ENCODE measurements at regions not wholly inside any gene's neighbourhood (a gene's known extent, or its start where the extent isn't known, plus 50 kb on each side); places are given as distances from the start of the nearest gene placed in this dataset.

DNA sequence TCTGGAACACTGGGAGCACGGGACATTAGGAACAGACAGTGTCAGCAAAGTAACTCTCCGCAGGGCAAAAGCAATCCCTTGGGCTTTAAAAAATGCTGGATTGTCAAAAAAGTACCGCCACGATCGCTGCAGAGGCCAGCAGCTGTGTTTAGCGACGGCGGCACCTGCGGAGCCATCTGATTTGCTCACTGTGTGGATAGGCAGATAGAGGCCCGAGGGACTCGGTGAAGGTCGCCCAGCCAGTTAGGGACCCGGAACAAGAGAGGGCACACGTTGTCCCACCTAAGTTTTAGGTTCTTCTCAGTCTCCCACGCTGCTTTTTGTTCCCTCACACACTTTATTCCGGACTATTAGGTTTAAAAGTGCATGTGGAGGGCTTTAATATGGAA lies 238.3 kb downstream of the TEX29 start:
- Mint-ChIP-seq H3K27me3 (peaks cover 55% of the 10 kb centered on the region), H3K27ac (no peak overlapping the region), H3K9me3 (ENCODE audit: low read depth) (no peaks in the 10 kb centered on the region), H3K4me3 (ENCODE audit: low read depth) (no peak overlapping the region), H3K36me3 (ENCODE audit: insufficient read depth) (no peaks in the 10 kb centered on the region), H3K4me1 (ENCODE audit: low read depth) (peaks cover under 1% of the 10 kb centered on the region)
- TF ChIP-seq, protein P1, sequence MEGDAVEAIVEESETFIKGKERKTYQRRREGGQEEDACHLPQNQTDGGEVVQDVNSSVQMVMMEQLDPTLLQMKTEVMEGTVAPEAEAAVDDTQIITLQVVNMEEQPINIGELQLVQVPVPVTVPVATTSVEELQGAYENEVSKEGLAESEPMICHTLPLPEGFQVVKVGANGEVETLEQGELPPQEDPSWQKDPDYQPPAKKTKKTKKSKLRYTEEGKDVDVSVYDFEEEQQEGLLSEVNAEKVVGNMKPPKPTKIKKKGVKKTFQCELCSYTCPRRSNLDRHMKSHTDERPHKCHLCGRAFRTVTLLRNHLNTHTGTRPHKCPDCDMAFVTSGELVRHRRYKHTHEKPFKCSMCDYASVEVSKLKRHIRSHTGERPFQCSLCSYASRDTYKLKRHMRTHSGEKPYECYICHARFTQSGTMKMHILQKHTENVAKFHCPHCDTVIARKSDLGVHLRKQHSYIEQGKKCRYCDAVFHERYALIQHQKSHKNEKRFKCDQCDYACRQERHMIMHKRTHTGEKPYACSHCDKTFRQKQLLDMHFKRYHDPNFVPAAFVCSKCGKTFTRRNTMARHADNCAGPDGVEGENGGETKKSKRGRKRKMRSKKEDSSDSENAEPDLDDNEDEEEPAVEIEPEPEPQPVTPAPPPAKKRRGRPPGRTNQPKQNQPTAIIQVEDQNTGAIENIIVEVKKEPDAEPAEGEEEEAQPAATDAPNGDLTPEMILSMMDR (IDR thresholded peaks at IDR 0.05; ENCODE audit: unreplicated experiment): no peak
- DNase-seq (ENCODE audit: low spot score, unreplicated experiment): no peak

DNA sequence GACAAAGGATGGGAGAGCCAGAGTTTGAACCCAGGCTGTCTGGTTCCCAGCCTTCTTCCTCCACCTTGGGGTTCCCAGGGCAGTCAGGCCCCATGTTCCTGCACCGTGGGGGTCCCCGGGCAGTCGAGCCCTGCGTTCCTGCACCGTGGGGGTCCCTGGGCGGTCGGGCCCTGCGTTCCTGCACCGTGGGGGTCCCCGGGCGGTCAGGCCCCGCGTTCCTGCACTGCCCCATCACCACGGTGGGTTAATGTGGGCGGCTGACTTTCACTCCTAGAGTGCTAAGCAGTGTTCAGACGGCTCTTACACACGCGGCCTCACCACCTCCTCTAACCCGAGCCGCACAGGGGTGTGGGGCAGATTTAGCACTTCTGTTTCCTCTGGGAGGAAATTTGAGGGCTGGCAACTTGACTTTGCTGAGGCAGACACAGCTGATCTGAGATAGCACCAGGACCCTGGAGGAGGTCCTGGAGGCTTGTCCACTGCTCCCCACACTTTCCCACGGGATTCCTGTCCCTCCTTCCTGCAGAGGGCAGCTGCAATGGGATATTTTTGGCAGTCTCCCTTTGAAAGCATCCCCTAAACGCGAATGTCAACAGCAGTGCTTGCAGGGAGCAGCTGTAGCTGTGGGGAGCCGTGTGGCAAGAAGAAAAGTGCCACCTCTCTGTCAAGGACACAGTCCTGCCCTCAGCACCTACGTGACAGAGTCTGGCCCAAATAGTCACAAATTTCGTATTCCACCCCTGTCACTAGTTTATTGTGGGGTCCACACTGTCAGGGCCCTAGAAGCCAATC lies 239.4 kb downstream of the TEX29 start:
- no peak overlapping the region for H3K4me3 Mint-ChIP-seq (ENCODE audit: low read depth)
- H3K27me3 Mint-ChIP-seq: peaks cover 64% of the 10 kb centered on the region
- no peak for DNase-seq (ENCODE audit: low spot score, unreplicated experiment)

DNA sequence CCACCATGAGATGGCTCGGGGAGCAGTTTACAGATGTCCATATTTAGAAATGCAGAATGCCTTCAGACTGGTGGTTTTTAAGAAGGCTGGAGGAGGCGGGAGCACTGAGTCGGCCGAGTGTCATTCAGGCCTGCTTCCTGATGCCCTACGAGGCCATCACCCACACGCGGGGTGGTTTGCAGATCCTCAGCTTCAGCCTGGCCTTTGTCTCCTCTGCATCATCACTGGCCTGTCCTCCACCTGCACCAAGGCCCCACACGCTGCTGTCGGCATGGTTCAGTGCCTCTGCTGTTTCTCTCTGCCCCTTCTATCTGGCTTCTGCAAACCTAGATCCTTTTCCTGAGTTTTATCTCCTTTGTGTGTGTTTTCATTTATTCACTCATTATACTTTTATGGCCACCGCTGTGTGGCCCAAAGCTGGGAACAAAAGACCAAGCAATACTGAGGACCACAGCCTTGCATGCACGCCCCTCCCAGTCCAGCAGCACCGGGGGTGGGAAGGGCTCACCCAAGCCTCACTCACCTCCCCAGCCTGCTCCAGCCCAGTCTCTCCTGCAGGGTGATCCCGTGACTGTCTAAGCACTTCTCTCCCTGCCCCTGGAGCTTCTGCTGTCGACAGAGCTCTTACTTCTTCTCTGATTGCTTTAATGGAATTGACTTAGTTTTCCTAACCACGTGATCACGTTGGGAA lies 240.8 kb downstream of the TEX29 start:
- DNase-seq (ENCODE audit: low spot score, unreplicated experiment): no peak
- Mint-ChIP-seq H3K27ac (no peak overlapping the region), H3K27me3 (peaks cover 65% of the 10 kb centered on the region), H3K4me1 (ENCODE audit: low read depth) (no peaks in the 10 kb centered on the region), H3K4me3 (ENCODE audit: low read depth) (no peak overlapping the region), H3K36me3 (ENCODE audit: insufficient read depth) (no peaks in the 10 kb centered on the region), H3K9me3 (ENCODE audit: low read depth) (no peaks in the 10 kb centered on the region)
- TF ChIP-seq, protein P1 (IDR thresholded peaks at IDR 0.05; ENCODE audit: unreplicated experiment): no peak

More for the DNA sequence above, 239.4 kb downstream of the TEX29 start:
- H3K9me3 Mint-ChIP-seq (ENCODE audit: low read depth): no peaks in the 10 kb centered on the region
- TF ChIP-seq, protein P1 (IDR thresholded peaks at IDR 0.05; ENCODE audit: unreplicated experiment): no peak
- H3K36me3 Mint-ChIP-seq (ENCODE audit: insufficient read depth): no peaks in the 10 kb centered on the region
- H3K4me1 Mint-ChIP-seq (ENCODE audit: low read depth): no peaks in the 10 kb centered on the region
- H3K27ac Mint-ChIP-seq: no peak overlapping the region

DNA sequence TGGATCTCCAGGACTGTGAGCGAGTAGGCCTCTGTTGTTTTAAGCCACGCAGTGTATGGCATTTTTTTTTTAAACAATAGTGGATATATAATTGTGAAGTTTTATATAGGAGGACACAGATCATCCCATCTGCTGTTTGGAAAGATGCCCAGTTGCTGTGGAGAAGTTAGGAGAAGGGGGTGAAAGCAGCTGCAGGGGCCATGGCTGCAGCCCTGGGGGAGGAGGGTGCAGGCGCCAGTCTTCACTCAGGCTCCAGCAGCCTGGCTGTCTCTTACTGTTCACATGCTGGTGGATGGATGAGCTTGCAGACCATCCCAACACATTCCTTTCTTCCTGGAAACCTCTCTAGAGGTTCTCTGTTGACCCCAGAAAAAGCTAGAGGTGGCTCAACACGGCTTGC lies 242.3 kb downstream of the TEX29 start:
- Mint-ChIP-seq H3K4me3 (ENCODE audit: low read depth) (no peak overlapping the region), H3K27ac (no peak overlapping the region), H3K9me3 (ENCODE audit: low read depth) (no peaks in the 10 kb centered on the region), H3K27me3 (peaks cover 59% of the 10 kb centered on the region), H3K4me1 (ENCODE audit: low read depth) (no peaks in the 10 kb centered on the region), H3K36me3 (ENCODE audit: insufficient read depth) (no peaks in the 10 kb centered on the region)
- TF ChIP-seq, protein P1 (IDR thresholded peaks at IDR 0.05; ENCODE audit: unreplicated experiment): no peak
- DNase-seq (ENCODE audit: low spot score, unreplicated experiment): no peak

DNA sequence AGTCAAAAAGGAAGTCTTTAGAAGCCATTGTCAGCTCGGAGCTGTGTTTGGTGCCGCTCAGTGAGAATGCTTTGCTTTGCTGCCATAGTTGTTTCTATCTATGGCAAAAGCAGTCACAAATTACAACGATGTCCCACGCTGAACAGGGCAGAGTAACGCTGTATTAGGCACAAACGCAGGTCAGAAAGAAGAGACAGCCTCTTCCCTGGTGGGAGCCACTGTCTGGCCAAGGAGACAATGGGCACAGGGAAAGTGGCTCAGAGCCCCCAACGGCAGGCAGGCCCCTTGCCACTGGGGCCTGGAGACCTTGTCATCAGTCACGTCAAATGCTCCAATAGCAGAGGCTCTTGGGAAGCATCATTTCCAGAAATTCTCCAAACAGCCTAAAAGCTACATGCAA lies 244.2 kb downstream of the TEX29 start:
- H3K9me3 Mint-ChIP-seq (ENCODE audit: low read depth): peaks cover 8% of the 10 kb centered on the region
- H3K27me3 Mint-ChIP-seq: peaks cover 57% of the 10 kb centered on the region
- no peak for DNase-seq (ENCODE audit: low spot score, unreplicated experiment)
- no peaks in the 10 kb centered on the region for H3K36me3 Mint-ChIP-seq (ENCODE audit: insufficient read depth)
- H3K27ac Mint-ChIP-seq: no peak overlapping the region
- TF ChIP-seq, protein P1 (IDR thresholded peaks at IDR 0.05; ENCODE audit: unreplicated experiment): no peak
- H3K4me3 Mint-ChIP-seq (ENCODE audit: low read depth): no peak overlapping the region
- no peaks in the 10 kb centered on the region for H3K4me1 Mint-ChIP-seq (ENCODE audit: low read depth)

Data from progenitor cell of endocrine pancreas (in vitro differentiated cells).